Naive B cell (primary cell): ENCODE measurements at regions not wholly inside any gene's neighbourhood (a gene's known extent, or its start where the extent isn't known, plus 50 kb on each side); places are given as distances from the start of the nearest gene placed in this dataset.
"Not testable (repeated sequence)": the region's sequence is repeated elsewhere in the genome, so short reads cannot be mapped to it uniquely, and the experiment has no call there.

ENCODE experiments used
- ATAC-seq, 2 donors: fragments of 150-1000 bp; cut with Tn5 transposase; 2 replicates each; pipeline ENCODE4 v1.10.0; 2021; ENCODE audit warnings: low read depth in 2 of 2, mild to moderate bottlenecking in 2 of 2, moderate library complexity in 2 of 2
- DNase-seq: peaks from one replicate; pipeline ENCODE4 v3.0.0; 2022
- H3K27ac Mint-ChIP-seq, 6 donors: one replicate each; pipeline ENCODE4 v1.8.0; 2020 to 2022; ENCODE audit warnings: mild to moderate bottlenecking in 6 of 6, mixed read lengths in 6 of 6, moderate library complexity in 5 of 6, inconsistent platforms in 2 of 6
- H3K27me3 Mint-ChIP-seq, 3 donors: one replicate each; pipeline ENCODE4 v1.8.0; 2021 to 2022; ENCODE audit warnings: mixed read lengths in 3 of 3, mild to moderate bottlenecking in 1 of 3
- H3K36me3 Mint-ChIP-seq, 2 donors: one replicate each; pipeline ENCODE4 v1.8.0; 2020 to 2022; ENCODE audit warnings: mixed read lengths in 2 of 2, inconsistent platforms in 1 of 2, mild to moderate bottlenecking in 1 of 2
- H3K4me1 Mint-ChIP-seq, 3 donors: one replicate each; pipeline ENCODE4 v1.8.0; 2020 to 2022; ENCODE audit warnings: mixed read lengths in 3 of 3, inconsistent platforms in 1 of 3, mild to moderate bottlenecking in 1 of 3, moderate library complexity in 1 of 3
- H3K4me3 Mint-ChIP-seq, 8 donors: one replicate each; pipeline ENCODE4 v1.8.0; 2020 to 2022; ENCODE audit warnings: mild to moderate bottlenecking in 8 of 8, mixed read lengths in 8 of 8, moderate library complexity in 8 of 8, inconsistent platforms in 2 of 8
- H3K9me3 Mint-ChIP-seq, 7 donors: one replicate each; pipeline ENCODE4 v1.8.0; 2020 to 2022; ENCODE audit warnings: mixed read lengths in 7 of 7, mild to moderate bottlenecking in 5 of 7, inconsistent platforms in 2 of 7, moderate library complexity in 1 of 7

DNA sequence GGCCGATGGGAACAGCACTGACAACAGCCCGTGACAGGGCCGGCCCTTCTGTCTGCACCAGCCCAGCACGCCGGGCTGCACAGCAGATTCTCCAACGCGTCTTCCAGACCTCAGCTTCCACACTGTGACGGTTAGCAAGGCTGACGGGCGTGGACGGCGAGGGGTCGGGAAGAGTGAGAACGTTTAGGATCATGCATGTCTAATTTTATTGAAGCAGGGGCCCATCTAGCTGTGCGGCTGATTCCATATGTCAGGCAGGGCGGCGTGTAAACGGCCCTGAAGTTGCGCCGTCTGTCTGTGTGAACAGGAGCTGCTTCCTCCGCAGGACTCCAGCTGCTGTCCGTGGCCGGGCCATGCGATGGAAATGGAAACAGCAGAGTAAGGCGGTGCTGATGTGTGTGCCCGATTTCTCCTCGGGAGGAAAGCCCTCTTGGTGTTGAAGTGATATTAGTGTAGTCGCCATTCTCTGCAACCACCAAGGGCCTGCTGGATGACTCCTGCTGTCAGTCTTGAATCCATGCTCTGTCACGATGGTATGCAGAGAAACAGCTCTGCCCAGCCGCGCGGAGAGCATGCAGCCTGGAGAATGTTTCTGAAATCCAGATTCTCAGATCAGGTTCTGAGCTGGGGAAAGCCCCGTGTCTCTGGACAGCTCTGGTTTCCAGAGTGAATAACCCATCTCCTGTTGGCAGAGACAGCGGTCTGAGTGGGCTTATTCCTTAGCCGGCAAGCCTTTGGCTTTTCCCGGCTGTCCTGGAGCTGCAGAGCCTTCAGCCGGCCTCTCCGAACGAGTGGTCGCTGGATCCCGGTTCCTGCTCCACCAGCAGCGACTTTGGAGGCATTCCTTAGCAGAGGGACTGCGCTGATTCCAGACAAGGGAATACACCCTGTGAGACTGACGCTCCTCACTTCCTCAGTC lies 158.1 kb upstream of the UBE3A start:
- H3K36me3 Mint-ChIP-seq = peaks cover 4 to 7% of the 10 kb centered on the region in 2 donors
- H3K4me1 Mint-ChIP-seq = no peaks in the 10 kb centered on the region
- no peaks in the 10 kb centered on the region for H3K27me3 Mint-ChIP-seq

GRCh38 chr15:25587616-25588340 lies 149.0 kb upstream of the UBE3A start:
- H3K9me3 Mint-ChIP-seq = peaks cover 9 to 74% (median 13%) of the 10 kb centered on the region in 7 donors
- no peak overlapping the region for H3K4me3 Mint-ChIP-seq
- no peak for ATAC-seq
- no peak for DNase-seq
- H3K27ac Mint-ChIP-seq = no peak overlapping the region
- H3K27me3 Mint-ChIP-seq = peaks cover 0 to 2% (median 0%) of the 10 kb centered on the region in 3 donors
- H3K4me1 Mint-ChIP-seq = no peaks in the 10 kb centered on the region
- H3K36me3 Mint-ChIP-seq = peaks cover 0 to 7% of the 10 kb centered on the region in 2 donors

More for the DNA sequence above, 158.1 kb upstream of the UBE3A start:
- peak overlapping the region in 1 of 6 donors; percentile 83 for H3K27ac Mint-ChIP-seq
- H3K4me3 Mint-ChIP-seq = no peak overlapping the region
- H3K9me3 Mint-ChIP-seq = peaks cover 5 to 53% (median 15%) of the 10 kb centered on the region in 7 donors
- ATAC-seq (no peak), DNase-seq (no peak)

GRCh38 chr15:25582886-25583285 lies 144.1 kb upstream of the UBE3A start:
- no peak for DNase-seq
- ATAC-seq = no peak
- peaks cover 9 to 56% (median 13%) of the 10 kb centered on the region in 7 donors for H3K9me3 Mint-ChIP-seq
- H3K27me3 Mint-ChIP-seq = peaks cover 0 to 10% (median 0%) of the 10 kb centered on the region in 3 donors
- H3K4me3 Mint-ChIP-seq = no peak overlapping the region
- no peaks in the 10 kb centered on the region for H3K36me3 Mint-ChIP-seq
- H3K4me1 Mint-ChIP-seq = no peaks in the 10 kb centered on the region
- H3K27ac Mint-ChIP-seq = no peak overlapping the region

GRCh38 chr15:25579127-25579526 lies 140.3 kb upstream of the UBE3A start:
- Mint-ChIP-seq H3K4me1 (no peaks in the 10 kb centered on the region), H3K27me3 (peaks cover 0 to 10% (median 0%) of the 10 kb centered on the region in 3 donors), H3K4me3 (no peak overlapping the region), H3K9me3 (peaks cover 2 to 42% (median 15%) of the 10 kb centered on the region in 7 donors), H3K36me3 (no peaks in the 10 kb centered on the region), H3K27ac (no peak overlapping the region)
- no peak for DNase-seq
- ATAC-seq = no peak

DNA sequence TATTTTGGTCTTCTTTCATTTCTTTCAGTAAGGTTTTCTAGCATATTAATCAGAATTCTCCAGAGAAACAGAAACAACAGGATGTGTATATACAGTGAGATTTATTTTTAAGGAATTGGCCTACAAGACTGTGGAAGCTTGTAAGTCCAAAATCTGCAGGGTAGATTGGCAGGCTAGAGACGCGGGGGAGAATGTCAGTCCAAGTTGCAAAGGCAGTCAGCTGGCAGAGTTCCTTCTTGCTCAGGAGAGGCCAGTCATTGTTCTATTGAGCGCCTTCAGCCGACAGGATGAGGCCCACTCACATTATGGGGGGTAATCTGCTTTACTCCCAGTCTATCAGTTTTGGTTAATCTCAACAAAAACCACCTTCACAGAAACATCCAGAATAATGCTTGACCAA lies 133.4 kb upstream of the UBE3A start:
- no peaks in the 10 kb centered on the region for H3K36me3 Mint-ChIP-seq
- H3K9me3 Mint-ChIP-seq = peaks cover 0 to 41% (median 10%) of the 10 kb centered on the region in 7 donors
- H3K27ac Mint-ChIP-seq = no peak overlapping the region
- H3K4me1 Mint-ChIP-seq = no peaks in the 10 kb centered on the region
- no peak overlapping the region for H3K4me3 Mint-ChIP-seq
- DNase-seq = no peak
- no peak for ATAC-seq
- H3K27me3 Mint-ChIP-seq = no peaks in the 10 kb centered on the region

GRCh38 chr15:25568751-25569150 lies 129.9 kb upstream of the UBE3A start:
- no peaks in the 10 kb centered on the region for H3K4me1 Mint-ChIP-seq
- ATAC-seq = no peak
- no peak overlapping the region for H3K4me3 Mint-ChIP-seq
- peaks cover 0 to 28% (median 11%) of the 10 kb centered on the region in 7 donors for H3K9me3 Mint-ChIP-seq
- no peak for DNase-seq
- H3K36me3 Mint-ChIP-seq = no peaks in the 10 kb centered on the region
- no peaks in the 10 kb centered on the region for H3K27me3 Mint-ChIP-seq
- H3K27ac Mint-ChIP-seq = no peak overlapping the region

- H3K4me3 Mint-ChIP-seq, DNase-seq, H3K4me1 Mint-ChIP-seq, H3K36me3 Mint-ChIP-seq, H3K27me3 Mint-ChIP-seq, ATAC-seq, H3K27ac Mint-ChIP-seq: not testable (repeated sequence)
- H3K9me3 Mint-ChIP-seq = peaks cover 2 to 31% (median 12%) of the 10 kb centered on the region in 7 donors
Observed at GRCh38 chr15:25566545-25566944, 127.7 kb upstream of the UBE3A start.

DNA sequence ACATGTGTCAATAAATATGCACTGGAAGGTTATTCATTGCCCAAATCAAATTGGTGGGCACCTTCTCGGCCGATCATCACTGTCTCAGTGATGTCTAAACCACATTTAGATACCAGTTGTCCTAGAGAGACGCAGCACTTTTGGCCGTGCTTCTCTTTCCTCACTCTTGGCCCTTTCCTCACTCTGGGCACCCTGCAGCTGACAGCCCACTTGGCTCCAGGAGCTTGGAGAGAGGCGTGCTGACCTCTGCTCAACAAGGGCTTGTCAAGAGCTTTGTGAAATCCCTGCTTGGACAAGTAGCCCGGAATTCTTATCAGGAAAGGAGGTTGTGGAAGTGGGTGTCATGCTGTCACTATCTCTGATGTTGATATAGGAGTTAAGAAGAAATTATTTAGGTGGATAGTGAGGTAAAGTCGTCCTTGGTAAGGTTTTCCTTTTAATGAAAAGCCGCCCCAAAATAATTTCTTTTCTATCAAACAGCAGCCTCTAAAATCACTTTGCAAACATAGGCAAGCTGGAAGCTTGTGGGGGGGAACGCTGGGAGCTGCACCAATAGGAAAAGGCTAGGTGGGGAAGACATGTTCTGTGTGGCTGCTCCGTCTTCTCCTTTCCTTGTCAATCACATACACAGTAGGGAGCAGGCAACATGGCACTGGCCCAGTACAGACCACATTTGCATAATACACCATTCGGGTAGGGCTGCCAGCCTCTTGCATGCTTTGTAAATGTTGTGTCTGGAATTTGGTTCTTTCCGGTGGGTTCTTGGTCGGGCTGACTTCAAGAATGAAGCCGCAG lies 126.8 kb upstream of the UBE3A start:
- Mint-ChIP-seq H3K27ac (no peak overlapping the region), H3K4me3 (no peak overlapping the region), H3K9me3 (peaks cover 4 to 32% (median 12%) of the 10 kb centered on the region in 7 donors), H3K36me3 (no peaks in the 10 kb centered on the region), H3K27me3 (no peaks in the 10 kb centered on the region), H3K4me1 (no peaks in the 10 kb centered on the region)
- ATAC-seq = no peak
- DNase-seq = no peak

DNA sequence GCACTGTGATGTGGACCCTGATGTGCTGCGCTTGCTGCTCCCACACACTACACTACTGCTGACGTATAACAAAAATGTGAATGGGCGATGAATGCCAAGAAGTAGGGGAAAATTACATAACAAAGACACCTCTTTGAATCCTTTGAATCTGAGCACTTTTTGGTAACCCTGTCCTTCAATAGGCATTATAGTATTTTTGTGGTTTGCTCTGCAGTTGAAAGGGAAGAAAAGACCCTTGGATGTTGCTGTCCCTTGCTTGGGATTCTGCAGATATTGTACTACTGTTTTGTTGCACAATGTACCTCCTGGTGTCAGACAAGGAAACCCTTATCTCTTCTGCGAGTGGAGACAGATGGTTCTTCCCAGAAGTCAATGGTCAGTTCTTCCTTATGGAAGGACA lies 124.8 kb upstream of the UBE3A start:
- H3K4me1 Mint-ChIP-seq = no peaks in the 10 kb centered on the region
- no peak overlapping the region for H3K4me3 Mint-ChIP-seq
- H3K9me3 Mint-ChIP-seq = peaks cover 4 to 32% (median 12%) of the 10 kb centered on the region in 7 donors
- no peaks in the 10 kb centered on the region for H3K36me3 Mint-ChIP-seq
- no peaks in the 10 kb centered on the region for H3K27me3 Mint-ChIP-seq
- ATAC-seq (no peak), DNase-seq (no peak)
- H3K27ac Mint-ChIP-seq = no peak overlapping the region

DNA sequence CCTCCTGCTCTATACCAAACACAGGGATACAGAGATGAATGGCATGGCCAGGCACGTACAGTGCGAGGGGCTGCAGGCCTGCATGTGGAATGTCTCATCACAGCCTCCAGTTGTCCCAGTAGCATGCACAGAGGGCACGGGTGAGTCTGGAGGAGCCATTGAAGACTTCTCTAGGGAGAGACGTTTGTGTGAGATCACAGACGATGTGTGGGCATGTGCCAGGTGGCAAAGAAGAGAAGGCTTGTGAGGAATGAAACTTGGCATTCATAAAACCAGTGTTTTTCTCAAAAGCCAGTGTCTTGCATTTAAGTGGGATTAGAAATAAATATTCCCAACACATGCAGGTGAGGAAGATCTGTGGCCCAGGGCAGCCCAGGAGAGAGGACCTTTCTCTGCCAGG lies 119.1 kb upstream of the UBE3A start:
- DNase-seq (no peak), ATAC-seq (no peak)
- Mint-ChIP-seq H3K4me1 (peaks cover 0 to 3% (median 0%) of the 10 kb centered on the region in 3 donors), H3K27ac (no peak overlapping the region), H3K36me3 (peaks cover 0 to 5% of the 10 kb centered on the region in 2 donors), H3K4me3 (peak overlapping the region in 1 of 8 donors; percentile 4), H3K27me3 (no peaks in the 10 kb centered on the region), H3K9me3 (peaks cover 4 to 10% (median 7%) of the 10 kb centered on the region in 7 donors)

- no peak overlapping the region for H3K4me3 Mint-ChIP-seq
- DNase-seq (no peak), ATAC-seq (no peak)
- H3K36me3 Mint-ChIP-seq = peaks cover 0 to 5% of the 10 kb centered on the region in 2 donors
- peaks cover 0 to 3% (median 0%) of the 10 kb centered on the region in 3 donors for H3K4me1 Mint-ChIP-seq
- no peak overlapping the region for H3K27ac Mint-ChIP-seq
- peaks cover 0 to 11% (median 6%) of the 10 kb centered on the region in 7 donors for H3K9me3 Mint-ChIP-seq
- no peaks in the 10 kb centered on the region for H3K27me3 Mint-ChIP-seq
Observed at GRCh38 chr15:25556136-25556535, 117.3 kb upstream of the UBE3A start.

DNA sequence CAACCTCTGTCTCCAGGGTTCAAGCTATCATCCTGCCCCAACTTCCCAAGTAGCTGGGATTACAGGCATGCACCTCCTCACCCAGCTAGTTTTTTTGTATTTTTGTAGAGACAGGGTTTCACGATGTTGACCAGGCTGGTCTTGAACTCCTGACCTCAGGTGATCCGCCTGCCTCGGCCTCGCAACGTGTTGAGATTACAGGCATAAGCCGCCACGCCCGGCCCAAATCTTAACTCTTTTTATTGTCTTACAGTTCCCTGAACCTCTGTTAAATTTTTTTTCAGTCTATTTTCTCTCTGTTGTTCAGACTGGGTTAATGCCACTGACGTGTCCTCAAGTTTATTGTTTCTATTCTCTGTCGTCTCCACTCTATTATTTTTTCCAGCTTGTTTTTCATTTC lies 115.8 kb upstream of the UBE3A start:
- ATAC-seq = no peak
- DNase-seq = no peak
- Mint-ChIP-seq H3K4me1 (peaks cover 0 to 3% (median 0%) of the 10 kb centered on the region in 3 donors), H3K9me3 (peaks cover 0 to 15% (median 7%) of the 10 kb centered on the region in 7 donors), H3K27ac (no peak overlapping the region), H3K27me3 (no peaks in the 10 kb centered on the region), H3K36me3 (peaks cover 0 to 5% of the 10 kb centered on the region in 2 donors), H3K4me3 (peak overlapping the region in 1 of 8 donors; percentile 33)

DNA sequence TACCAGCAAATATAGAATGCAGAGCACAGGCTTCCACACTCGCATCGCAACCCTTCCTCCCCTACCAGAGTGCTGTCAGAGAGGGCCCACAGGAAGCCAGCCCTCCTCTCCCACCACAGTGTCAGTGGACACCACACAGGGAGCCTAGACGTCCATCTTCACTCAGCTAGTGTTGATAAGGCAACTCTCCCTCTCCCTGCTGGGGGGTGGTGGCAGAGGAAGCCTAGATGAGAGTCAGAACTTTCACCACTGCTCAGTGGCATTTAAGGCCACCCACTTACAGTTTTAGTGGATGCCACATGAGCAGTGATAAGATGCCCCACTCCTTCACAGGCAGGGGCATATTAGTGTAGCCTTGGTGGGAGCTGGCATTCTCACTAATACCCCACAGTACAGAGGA lies 109.8 kb upstream of the UBE3A start:
- DNase-seq = no peak
- Mint-ChIP-seq H3K27ac (no peak overlapping the region), H3K4me1 (no peaks in the 10 kb centered on the region), H3K9me3 (peaks cover 0 to 15% (median 5%) of the 10 kb centered on the region in 7 donors), H3K27me3 (no peaks in the 10 kb centered on the region), H3K4me3 (no peak overlapping the region), H3K36me3 (no peaks in the 10 kb centered on the region)
- no peak for ATAC-seq
